B cell (primary cell): ENCODE measurements at regions not wholly inside any gene's neighbourhood (a gene's known extent, or its start where the extent isn't known, plus 50 kb on each side); places are given as distances from the start of the nearest gene placed in this dataset.

Source experiments
- ATAC-seq: fragments of 200-7000 bp; cut with Tn5 transposase; one replicate; pipeline ENCODE4 v1.10.0; 2021; ENCODE audit warnings: low read depth, mild to moderate bottlenecking, moderate number of reproducible peaks, moderate library complexity
- CTCF ChIA-PET: fragments of 350-600 bp; sonication (Branson Sonifier 250); formaldehyde crosslinking; loops from one replicate; lab custom pipeline; 2021; ENCODE audit warnings: antibody characterized with exemption, inconsistent platforms; lab: Charles Lee
- POLR2A ChIA-PET: fragments of 350-600 bp; sonication (Branson Sonifier 250); formaldehyde crosslinking; loops from one replicate; lab custom pipeline; 2021; ENCODE audit warnings: antibody characterized with exemption; lab: Charles Lee
- DNase-seq: peaks from one replicate; pipeline ENCODE4 v3.0.0; 2013
- H2AFZ ChIP-seq: 2 replicates; pipeline ENCODE4 v1.6.1; 2012; ENCODE audit warnings: mild to moderate bottlenecking, low read depth, low read length; ENCODE audit not compliant: insufficient read depth, poor library complexity, severe bottlenecking
- H3K27ac ChIP-seq, 2 donors: 1 replicate in 1 of 2; 2 replicates in 1 of 2; pipeline ENCODE4 v1.5.1; 2012 to 2013; ENCODE audit warnings: low read length in 2 of 2, mild to moderate bottlenecking in 2 of 2, moderate library complexity in 1 of 2
- H3K27me3 ChIP-seq, 4 experiments: fragments of 200-600 bp in 1 of 4; sonication (generic) in 1 of 4; replicated peaks in 1 of 4; 1 replicate in 2 of 4; 2 replicates in 2 of 4; pipeline versions ENCODE4 v1.6.1 to v1.7.0; 2013 to 2016; ENCODE audit warnings: low read length in 3 of 4, mild to moderate bottlenecking in 2 of 4, mixed read lengths in 1 of 4, moderate library complexity in 1 of 4; ENCODE audit not compliant: insufficient read depth in 4 of 4, control insufficient read depth in 3 of 4; ENCODE audit errors: control extremely low read depth in 1 of 4
- H3K36me3 ChIP-seq, 2 experiments: replicated peaks in 1 of 2; 1 replicate in 1 of 2; 2 replicates in 1 of 2; pipeline versions ENCODE4 v1.6.1 to v1.7.1; 2013; ENCODE audit warnings: low read length in 1 of 2; ENCODE audit not compliant: insufficient read depth in 2 of 2, control insufficient read depth in 1 of 2; ENCODE audit errors: control extremely low read depth in 1 of 2, extremely low read depth in 1 of 2
- H3K4me1 ChIP-seq, 2 donors: fragments of 200-600 bp in 1 of 2; sonication (generic) in 1 of 2; 1 replicate in 1 of 2; 2 replicates in 1 of 2; pipeline versions ENCODE4 v1.5.1 to v1.6.1; 2013 to 2017; ENCODE audit warnings: low read length in 2 of 2; ENCODE audit not compliant: control insufficient read depth in 2 of 2, insufficient read depth in 2 of 2
- H3K4me2 ChIP-seq: replicated peaks from 2 replicates; pipeline ENCODE3; 2012; ENCODE audit warnings: mild to moderate bottlenecking, low read depth, low read length; ENCODE audit not compliant: poor library complexity, severe bottlenecking
- H3K4me3 ChIP-seq, 5 experiments: fragments of 200-600 bp in 1 of 5; sonication (generic) in 1 of 5; 1 replicate in 3 of 5; 2 replicates in 2 of 5; pipeline versions ENCODE4 v1.5.1 to v1.7.0; 2011 to 2016; ENCODE audit warnings: low read length in 4 of 5, mild to moderate bottlenecking in 4 of 5, low read depth in 2 of 5, control low read depth in 1 of 5, moderate library complexity in 1 of 5; ENCODE audit not compliant: insufficient read depth in 1 of 5; ENCODE audit errors: control extremely low read depth in 1 of 5, extremely low read depth in 1 of 5
- H3K79me2 ChIP-seq: fragments of 200-600 bp; sonication (generic); one replicate; pipeline ENCODE4 v1.6.0; 2016; ENCODE audit warnings: low read length; ENCODE audit not compliant: control insufficient read depth, insufficient read depth
- H3K9ac ChIP-seq: fragments of 200-600 bp; sonication (generic); 2 replicates; pipeline ENCODE4 v1.6.1; 2017; ENCODE audit warnings: mild to moderate bottlenecking, low read length, moderate library complexity
- H3K9me3 ChIP-seq, 3 donors: one replicate each; pipeline versions ENCODE4 v1.6.1 to v1.7.1; 2013; ENCODE audit warnings: low read length in 2 of 3; ENCODE audit not compliant: control insufficient read depth in 2 of 3, insufficient read depth in 1 of 3; ENCODE audit errors: control extremely low read depth in 1 of 3
- H4K20me1 ChIP-seq: 2 replicates; pipeline ENCODE4 v1.6.0; 2012; ENCODE audit warnings: mild to moderate bottlenecking, low read length; ENCODE audit not compliant: insufficient read depth, control insufficient read depth, poor library complexity, severe bottlenecking
- H3K27ac Mint-ChIP-seq: one replicate; pipeline ENCODE4 v1.8.0; 2021; ENCODE audit warnings: mixed read lengths
- H3K27me3 Mint-ChIP-seq: one replicate; pipeline ENCODE4 v1.8.0; 2021; ENCODE audit warnings: mixed read lengths
- H3K4me1 Mint-ChIP-seq: one replicate; pipeline ENCODE4 v1.8.0; 2021; ENCODE audit warnings: mixed read lengths
- H3K4me3 Mint-ChIP-seq: one replicate; pipeline ENCODE4 v1.8.0; 2021; ENCODE audit warnings: mixed read lengths
- H3K9me3 Mint-ChIP-seq: one replicate; pipeline ENCODE4 v1.8.0; 2022; ENCODE audit warnings: mixed read lengths; ENCODE audit not compliant: insufficient read depth
- EZH2 ChIP-seq: IDR thresholded peaks from 2 replicates; pipeline ENCODE4 v1.6.1; 2012; ENCODE audit warnings: borderline replicate concordance, low read depth, mild to moderate bottlenecking, moderate library complexity, low read length; ENCODE audit not compliant: insufficient read depth, poor library complexity, severe bottlenecking
- WGBS: methylation state at CpG from one replicate; pipeline ENCODE4 v1.1.5; 2013; ENCODE audit warnings: missing lambda C conversion rate; ENCODE audit not compliant: insufficient coverage; 5-methylcytosine and 5-hydroxymethylcytosine counted together
- intact Hi-C: fragments of 100-400 bp; cut with micrococcal nuclease; formaldehyde crosslinking; loops from one replicate; pipeline ENCODE4 v1.10.0; 2022
- TF ChIP-seq, protein P1 (sequence below): fragments of 200-600 bp; IDR thresholded peaks from one replicate; pipeline ENCODE4 v1.8.0; 2022; ENCODE audit warnings: antibody characterized with exemption, mild to moderate bottlenecking

- Mint-ChIP-seq H3K9me3 (peaks cover 3% of the 10 kb centered on the region), H3K4me3 (no peak overlapping the region), H3K27me3 (no peaks in the 10 kb centered on the region), H3K4me1 (no peaks in the 10 kb centered on the region), H3K27ac (no peak overlapping the region)
- Histone ChIP-seq H3K36me3 (no peaks in the 10 kb centered on the region), H3K27me3 (no peaks in the 10 kb centered on the region), H3K4me2 (no peak overlapping the region), H3K4me3 (no peak overlapping the region), H3K9ac (no peak overlapping the region), H3K4me1 (no peaks in the 10 kb centered on the region), H3K79me2 (no peaks in the 10 kb centered on the region), H3K27ac (no peak overlapping the region), H2AFZ (no peak overlapping the region), H4K20me1 (no peaks in the 10 kb centered on the region), H3K9me3 (no peaks in the 10 kb centered on the region)
- TF ChIP-seq EZH2, result no peak
- TF ChIP-seq, protein P1, sequence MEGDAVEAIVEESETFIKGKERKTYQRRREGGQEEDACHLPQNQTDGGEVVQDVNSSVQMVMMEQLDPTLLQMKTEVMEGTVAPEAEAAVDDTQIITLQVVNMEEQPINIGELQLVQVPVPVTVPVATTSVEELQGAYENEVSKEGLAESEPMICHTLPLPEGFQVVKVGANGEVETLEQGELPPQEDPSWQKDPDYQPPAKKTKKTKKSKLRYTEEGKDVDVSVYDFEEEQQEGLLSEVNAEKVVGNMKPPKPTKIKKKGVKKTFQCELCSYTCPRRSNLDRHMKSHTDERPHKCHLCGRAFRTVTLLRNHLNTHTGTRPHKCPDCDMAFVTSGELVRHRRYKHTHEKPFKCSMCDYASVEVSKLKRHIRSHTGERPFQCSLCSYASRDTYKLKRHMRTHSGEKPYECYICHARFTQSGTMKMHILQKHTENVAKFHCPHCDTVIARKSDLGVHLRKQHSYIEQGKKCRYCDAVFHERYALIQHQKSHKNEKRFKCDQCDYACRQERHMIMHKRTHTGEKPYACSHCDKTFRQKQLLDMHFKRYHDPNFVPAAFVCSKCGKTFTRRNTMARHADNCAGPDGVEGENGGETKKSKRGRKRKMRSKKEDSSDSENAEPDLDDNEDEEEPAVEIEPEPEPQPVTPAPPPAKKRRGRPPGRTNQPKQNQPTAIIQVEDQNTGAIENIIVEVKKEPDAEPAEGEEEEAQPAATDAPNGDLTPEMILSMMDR, result no peak
- intact Hi-C loops, result no loop called here
- CTCF ChIA-PET, result no interaction called here
- POLR2A ChIA-PET, result no interaction called here
- no CpG with 5 or more reads among the region's 2 CpGs for WGBS
- ATAC-seq (no peak), DNase-seq (no peak)
Measured at GRCh38 chr11:92455210-92455790, 230.7 kb downstream of the FAT3 start.

DNA sequence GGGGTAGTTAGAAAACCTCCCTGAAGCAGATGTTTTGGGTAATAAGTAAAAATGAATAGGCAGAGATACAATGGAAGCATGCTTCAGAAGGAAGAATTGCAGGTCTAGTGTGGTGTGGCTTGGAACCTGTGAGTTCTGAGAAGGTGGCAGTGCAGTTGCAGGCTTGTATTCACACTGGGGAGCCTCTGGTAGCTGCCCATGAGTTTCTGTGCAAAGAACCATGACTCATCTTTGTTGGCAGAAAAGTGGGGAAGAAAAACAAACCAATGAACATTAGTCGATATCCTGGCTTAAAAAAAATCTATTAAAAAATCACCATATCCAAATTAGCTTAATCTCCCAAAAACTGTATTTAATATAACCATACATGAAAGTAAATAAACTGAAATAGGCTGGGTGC, 232.6 kb downstream of the FAT3 start:
- Histone ChIP-seq H2AFZ (no peak overlapping the region), H3K4me3 (no peak overlapping the region), H3K4me1 (no peaks in the 10 kb centered on the region), H3K27ac (no peak overlapping the region), H3K9ac (no peak overlapping the region), H3K36me3 (no peaks in the 10 kb centered on the region), H3K9me3 (no peaks in the 10 kb centered on the region), H3K4me2 (no peak overlapping the region), H3K27me3 (no peaks in the 10 kb centered on the region), H4K20me1 (no peaks in the 10 kb centered on the region), H3K79me2 (no peaks in the 10 kb centered on the region)
- no peak for ATAC-seq
- no peak overlapping the region for H3K4me3 Mint-ChIP-seq
- TF ChIP-seq, protein P1, result no peak
- TF ChIP-seq EZH2, result no peak
- H3K4me1 Mint-ChIP-seq, result no peaks in the 10 kb centered on the region
- no peak overlapping the region for H3K27ac Mint-ChIP-seq
- no peaks in the 10 kb centered on the region for H3K9me3 Mint-ChIP-seq
- no peak for DNase-seq
- ChIA-PET CTCF (no interaction called here), POLR2A (no interaction called here)
- intact Hi-C loops, result no loop called here
- WGBS, result no CpG with 5 or more reads among the region's 1 CpG
- no peaks in the 10 kb centered on the region for H3K27me3 Mint-ChIP-seq
